Stromal cell of bone marrow (primary cell): ENCODE measurements at regions not wholly inside any gene's neighbourhood (a gene's known extent, or its start where the extent isn't known, plus 50 kb on each side); places are given as distances from the start of the nearest gene placed in this dataset.
"Not testable (repeated sequence)": the region's sequence is repeated elsewhere in the genome, so short reads cannot be mapped to it uniquely, and the experiment has no call there.

ENCODE experiments used
- DNase-seq: peaks from one replicate; pipeline ENCODE4 v3.0.0-alpha.2; 2012; ENCODE audit warnings: low read depth

DNA sequence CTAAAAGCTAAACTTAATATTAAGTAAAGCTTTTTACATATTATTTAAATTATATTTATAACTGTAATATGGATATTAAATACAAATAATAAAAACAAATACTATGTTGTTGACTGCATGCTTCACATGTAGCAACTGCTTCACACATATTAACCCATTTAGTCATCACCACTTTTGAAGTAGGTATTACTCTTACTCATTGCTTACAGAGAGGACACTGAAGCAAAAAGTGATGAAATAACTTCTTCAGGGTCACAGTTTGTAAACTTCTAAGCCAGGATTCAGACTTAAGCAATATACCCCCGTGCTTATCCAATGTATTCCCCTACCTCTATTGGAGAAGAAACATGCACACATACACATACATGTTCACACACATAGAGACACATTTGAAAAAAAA is 166.6 kb downstream of the DKK2 start:
- no peak for DNase-seq

GRCh38 chr4:106868381-106869035 is 167.6 kb downstream of the DKK2 start:
- peak; percentile 24 for DNase-seq

DNA sequence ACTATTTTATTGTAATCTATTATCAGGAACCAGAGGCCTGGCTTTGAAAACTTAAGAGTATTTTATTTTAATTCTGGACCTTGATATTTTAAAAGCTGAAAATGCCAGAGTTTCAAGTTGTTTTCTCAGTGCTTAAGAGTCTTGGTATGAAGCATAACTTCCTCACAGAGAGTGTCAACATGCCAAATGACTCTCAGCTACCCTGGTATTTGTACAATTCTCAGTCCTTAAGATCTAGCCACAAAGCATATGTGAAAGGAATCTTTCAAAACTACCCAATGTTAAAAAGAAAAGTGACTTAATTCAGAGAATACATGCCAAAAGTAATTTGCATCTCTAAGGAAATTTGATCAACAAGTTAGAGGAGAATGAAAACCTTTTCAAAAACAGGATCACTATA is 171.9 kb downstream of the DKK2 start:
- peak; percentile 70 for DNase-seq

DNA sequence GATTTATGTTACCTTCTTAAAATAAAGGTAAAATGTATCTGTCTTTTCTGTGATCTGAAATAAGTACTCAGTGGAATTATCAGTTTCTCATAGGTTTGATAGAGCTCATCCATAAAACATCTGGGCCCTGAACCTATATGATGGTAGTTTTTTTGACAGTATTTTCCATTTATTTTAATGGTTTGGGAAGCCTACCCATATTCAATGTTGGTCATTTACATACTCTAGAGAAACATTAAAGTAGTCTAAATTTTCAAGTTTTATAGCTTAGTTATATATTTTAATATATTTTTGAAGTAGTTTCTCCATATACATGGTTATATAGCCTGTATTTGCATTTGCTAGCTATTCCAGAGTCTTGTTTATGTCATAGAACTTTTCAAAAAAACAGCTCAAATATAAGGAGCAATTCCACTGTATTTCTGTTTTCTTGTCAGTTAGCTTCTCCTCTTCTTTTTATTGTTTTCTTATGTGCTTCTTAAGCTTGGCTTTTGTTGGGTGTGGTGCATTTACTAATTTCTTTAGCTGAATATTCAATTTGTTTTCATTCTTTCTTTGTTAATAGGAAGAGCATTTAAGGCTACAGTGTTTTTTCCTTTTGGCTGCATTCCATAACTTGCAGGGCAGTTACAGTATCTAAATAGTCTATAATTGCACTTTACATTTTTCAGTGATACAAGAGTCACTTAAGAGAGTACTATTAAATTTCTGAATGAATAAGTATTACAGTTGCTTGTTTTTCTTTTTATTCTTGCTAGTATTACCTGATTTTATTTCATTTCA is 181.4 kb downstream of the DKK2 start:
- DNase-seq = no peak

GRCh38 chr4:106852426-106852825 is 183.7 kb downstream of the DKK2 start:
- no peak for DNase-seq

DNA sequence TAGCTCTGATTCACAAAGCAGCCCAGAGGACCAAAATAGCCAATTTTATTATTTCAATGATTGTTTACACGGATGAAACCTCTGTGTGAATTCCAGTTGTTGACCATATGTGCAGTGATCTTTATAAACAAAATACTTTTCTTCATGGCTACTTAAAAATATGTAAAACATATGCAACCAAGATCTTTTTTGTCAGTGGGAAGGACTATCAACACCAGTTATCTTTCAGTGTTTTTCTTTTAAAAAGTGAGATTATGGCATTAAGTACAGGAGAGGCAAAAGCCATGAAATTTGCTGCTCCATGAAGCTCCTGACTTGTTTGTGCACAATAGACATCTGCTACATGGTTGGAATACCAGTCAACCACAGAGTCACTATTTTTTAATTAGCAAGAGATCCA is 184.4 kb downstream of the DKK2 start:
- DNase-seq = no peak

GRCh38 chr4:106850691-106851090 is 185.4 kb downstream of the DKK2 start:
- DNase-seq = no peak

GRCh38 chr4:106835919-106836318 is 200.2 kb downstream of the DKK2 start:
- no peak for DNase-seq

- DNase-seq = no peak
These were observed 205.2 kb downstream of the DKK2 start for GRCh38 chr4:106830879-106831278.

DNA sequence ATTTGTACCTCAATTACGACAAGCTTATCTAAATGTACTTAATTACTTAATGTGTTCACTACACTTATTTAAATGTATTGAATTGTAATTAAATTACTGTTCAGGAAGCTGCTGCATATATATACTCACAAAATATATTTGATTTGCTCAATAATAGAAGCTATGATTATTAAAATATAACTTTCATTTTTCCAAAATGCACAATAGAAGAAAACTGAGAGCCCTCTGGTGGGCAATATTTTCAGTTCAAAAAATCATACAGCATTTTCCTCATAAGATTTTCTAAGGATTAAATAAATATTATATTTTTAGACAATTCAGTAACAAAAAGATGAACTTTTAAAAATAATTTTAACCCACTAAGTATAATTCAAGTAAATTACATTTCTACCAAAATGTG is 217.3 kb downstream of the DKK2 start:
- no peak for DNase-seq

DNA sequence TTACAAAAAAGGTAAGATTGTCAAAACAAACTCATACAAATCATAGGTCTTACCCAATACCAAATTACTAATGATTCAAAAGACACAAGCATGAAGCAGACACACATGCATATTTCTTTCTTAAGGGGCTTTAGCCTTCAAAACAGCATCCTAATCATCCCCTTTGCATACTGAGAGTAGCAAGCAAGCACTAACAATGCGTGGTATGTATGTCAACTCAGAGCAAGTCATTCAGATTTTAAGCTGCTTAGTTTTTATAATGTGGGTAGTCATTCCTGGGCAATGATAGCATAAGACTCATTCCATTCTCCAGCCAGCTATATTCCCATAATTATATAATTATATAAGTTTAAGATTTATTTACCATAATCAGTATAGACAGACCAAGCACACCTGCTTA is 219.6 kb downstream of the DKK2 start:
- no peak for DNase-seq

DNA sequence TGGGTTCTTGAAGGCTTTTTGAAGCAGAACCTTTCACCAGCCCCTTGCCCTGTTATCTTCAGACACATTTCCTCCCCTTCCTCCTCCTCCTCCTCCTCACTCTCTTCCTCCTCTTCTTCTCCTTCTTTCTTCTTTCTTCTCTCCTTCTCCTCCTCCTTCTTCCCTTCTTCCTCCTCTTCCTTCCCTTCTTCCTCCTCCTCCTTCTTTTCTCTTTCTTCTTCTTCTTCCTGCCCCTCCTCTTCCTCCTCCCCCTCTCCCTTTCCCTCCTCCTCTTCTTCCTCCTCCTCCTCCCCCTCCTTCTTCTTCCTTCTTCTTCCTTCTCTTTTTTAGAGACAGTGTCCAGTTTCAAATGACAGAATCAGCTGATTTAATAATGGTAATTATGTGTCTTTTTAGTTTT is 226.0 kb downstream of the DKK2 start:
- no peak for DNase-seq

DNA sequence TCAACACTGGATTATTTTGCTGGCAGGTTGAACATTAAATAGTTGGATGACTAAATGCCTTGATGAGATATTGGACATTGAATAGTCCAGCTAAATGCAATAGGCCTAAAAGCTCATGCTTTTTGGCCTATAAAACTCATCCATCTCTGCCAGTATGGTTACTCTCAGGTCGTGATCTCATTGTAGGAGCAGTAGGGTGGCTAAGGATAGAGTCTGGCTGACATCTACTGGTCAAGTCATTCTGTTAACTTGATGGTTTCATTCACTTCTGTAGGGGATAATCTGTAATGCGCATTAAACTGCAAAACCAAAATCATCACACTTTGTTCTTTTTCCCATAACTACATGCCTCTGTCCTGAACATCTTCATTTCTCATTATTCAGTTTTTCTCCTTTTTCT is 227.0 kb downstream of the DKK2 start:
- DNase-seq = peak; percentile 45

- DNase-seq = no peak
These were observed 229.8 kb downstream of the DKK2 start for GRCh38 chr4:106806158-106806797.

DNA sequence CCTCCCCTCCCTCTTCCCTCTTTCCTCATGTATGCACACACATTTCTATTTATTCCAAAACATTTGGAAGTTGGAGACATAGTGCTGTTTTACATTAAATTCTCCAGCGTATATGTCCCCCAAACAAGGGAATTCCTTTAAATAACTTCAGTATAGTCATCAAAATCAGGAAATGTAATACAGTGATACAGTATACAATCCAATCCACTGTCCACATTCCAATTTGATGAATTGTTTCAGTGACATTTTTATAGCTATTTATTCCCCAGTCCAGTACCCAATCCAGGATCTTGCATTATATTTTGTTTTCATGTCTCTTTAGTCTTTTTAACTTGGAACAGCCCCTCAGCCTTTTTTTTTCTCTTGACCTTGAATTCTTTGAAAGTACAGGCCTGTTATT is 233.0 kb downstream of the DKK2 start:
- no peak for DNase-seq

- no peak for DNase-seq
These were observed 234.7 kb downstream of the DKK2 start for GRCh38 chr4:106801386-106801785.

- no peak for DNase-seq
These were observed 239.2 kb downstream of the DKK2 start for GRCh38 chr4:106796876-106797275.

DNA sequence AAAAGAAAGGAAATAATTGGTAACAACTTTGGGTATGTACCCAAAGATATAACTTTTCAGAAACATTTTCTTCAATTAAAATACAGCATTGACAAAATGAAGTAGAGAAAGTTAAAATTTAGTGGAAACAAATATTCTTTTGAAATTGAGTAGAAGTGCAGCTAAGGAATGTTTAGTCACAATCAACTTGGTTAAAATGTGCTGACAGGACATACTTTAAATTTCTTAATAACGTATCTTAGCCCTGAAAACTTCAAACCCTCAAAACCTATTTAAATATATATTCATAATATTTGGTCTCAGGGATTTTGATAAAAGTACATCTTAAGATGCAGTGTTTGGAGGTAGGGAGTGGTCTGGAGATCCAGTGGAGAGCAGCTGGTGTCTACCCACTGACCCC is 240.8 kb downstream of the DKK2 start:
- no peak for DNase-seq

DNA sequence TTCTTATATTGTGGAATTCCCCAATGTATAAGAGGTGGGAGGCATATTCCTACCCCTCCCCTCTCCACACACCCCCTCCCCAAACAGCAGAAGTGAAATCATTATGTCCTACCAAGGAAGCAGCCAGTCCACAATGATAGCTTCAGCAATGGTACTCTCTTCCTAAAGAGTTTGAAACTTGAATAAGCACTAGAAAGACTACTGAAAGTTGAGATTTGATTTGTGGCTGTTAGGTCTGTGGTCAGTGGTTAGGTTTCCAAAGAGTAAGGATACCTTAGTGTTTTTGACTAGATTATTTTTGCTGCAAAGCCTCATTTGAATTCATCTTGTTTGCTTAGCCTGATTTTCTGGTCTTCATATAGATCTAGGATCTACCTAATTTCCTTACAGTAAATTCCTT is 242.2 kb downstream of the DKK2 start:
- no peak for DNase-seq

DNA sequence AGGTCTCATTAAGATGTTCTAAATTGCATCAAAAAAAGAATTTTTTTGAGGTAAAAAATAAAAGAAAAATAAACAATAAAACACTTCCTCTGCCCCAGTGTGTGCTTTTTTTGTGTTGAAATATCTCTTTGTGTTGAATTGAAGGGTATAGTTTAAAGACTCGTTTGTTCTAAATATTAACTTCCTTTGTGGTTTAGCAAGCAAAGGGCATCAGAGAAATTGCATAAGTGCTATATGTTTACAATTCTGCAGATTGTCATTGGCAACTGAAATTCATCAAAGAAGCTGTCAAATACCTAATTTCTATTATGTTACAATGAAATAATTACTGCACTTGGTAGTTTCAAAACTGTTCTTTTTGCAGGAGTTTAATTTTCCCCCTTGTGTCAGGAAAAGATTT is 260.5 kb downstream of the DKK2 start:
- DNase-seq = no peak

DNA sequence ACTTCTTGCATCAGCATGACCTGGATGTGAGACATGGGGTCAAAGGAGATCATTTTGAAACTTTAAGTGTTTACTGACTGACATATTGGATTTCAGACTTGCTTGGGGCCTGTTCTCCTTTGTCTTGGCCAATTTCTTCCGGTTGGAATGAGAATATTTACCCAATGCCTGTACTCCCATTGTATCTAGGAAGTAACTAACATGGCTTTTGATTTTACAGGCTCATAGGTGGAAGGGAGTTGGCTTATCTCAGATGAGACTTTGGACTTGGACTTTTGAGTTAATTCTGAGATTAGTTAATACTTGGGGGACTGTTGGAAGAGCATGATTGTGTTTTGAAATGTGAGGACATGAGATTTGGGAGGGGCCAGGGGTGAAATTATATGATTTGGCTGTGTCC is 262.1 kb downstream of the DKK2 start:
- not testable (repeated sequence) for DNase-seq

- peak; percentile 56 for DNase-seq
These were observed 262.8 kb downstream of the DKK2 start for GRCh38 chr4:106773076-106773905.
